HL-60 (cell line): ENCODE measurements at regions not wholly inside any gene's neighbourhood (a gene's known extent, or its start where the extent isn't known, plus 50 kb on each side); places are given as distances from the start of the nearest gene placed in this dataset.

ENCODE experiments used
- DNase-seq, 2 experiments: peaks; one replicate each; pipeline ENCODE4 v3.0.0-alpha.2; 2010 to 2020; ENCODE audit warnings: low read depth in 1 of 2, low spot score in 1 of 2
- H3K27ac ChIP-seq: fragments of 250-450 bp; sonication (Bioruptor Pico); replicated peaks from 2 replicates; pipeline ENCODE4 v1.5.1; 2020; ENCODE audit warnings: mild to moderate bottlenecking, moderate library complexity
- H3K27me3 ChIP-seq: fragments of 250-450 bp; sonication (Bioruptor Pico); 2 replicates; pipeline ENCODE4 v1.5.1; 2021; ENCODE audit warnings: mild to moderate bottlenecking, moderate library complexity; ENCODE audit not compliant: insufficient read depth, poor library complexity, severe bottlenecking
- H3K4me3 ChIP-seq: replicated peaks from 2 replicates; pipeline ENCODE4 v1.5.1; 2011; ENCODE audit warnings: mild to moderate bottlenecking, control low read depth, low read length; ENCODE audit not compliant: insufficient read depth
- GABPA ChIP-seq: IDR thresholded peaks from 2 replicates; pipeline ENCODE4 v1.6.1; 2012; ENCODE audit warnings: low read depth
- POLR2AphosphoS5 ChIP-seq: IDR thresholded peaks from 2 replicates; pipeline ENCODE4 v1.6.1; 2012; ENCODE audit warnings: low read depth
- SPI1 ChIP-seq: IDR thresholded peaks from 2 replicates; pipeline ENCODE4 v1.6.1; 2012; ENCODE audit warnings: low read depth, mild to moderate bottlenecking, borderline replicate concordance
- TF ChIP-seq, protein P1 (sequence below): IDR thresholded peaks from one replicate; pipeline ENCODE4 v1.5.1; 2011; ENCODE audit warnings: low read length, control low read depth, inconsistent platforms; ENCODE audit not compliant: insufficient read depth
- TF ChIP-seq, protein P2 (sequence below): IDR thresholded peaks from 2 replicates; pipeline ENCODE4 v1.6.1; 2012; ENCODE audit warnings: low read depth; ENCODE audit not compliant: insufficient replicate concordance

DNA sequence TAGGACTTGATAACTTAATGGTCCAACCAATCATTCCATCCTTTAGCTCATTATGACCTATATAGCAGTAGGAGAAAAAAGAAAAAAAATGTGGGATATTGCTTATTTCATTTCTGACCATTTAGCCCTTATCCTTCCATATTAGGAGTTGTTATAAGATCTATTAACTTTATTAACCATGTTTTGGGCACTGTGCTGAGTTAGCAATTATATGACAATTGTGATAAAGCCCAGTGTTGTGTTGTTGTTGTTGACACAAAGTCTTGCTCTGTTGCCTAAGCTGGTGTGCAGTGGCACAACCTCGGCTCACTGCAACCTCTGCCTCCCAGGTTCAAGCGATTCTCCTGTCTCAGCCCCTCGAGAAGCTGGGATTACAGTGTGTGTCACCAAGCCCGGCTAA is 569.7 kb upstream of the FOXG1 start:
- TF ChIP-seq, protein P1, sequence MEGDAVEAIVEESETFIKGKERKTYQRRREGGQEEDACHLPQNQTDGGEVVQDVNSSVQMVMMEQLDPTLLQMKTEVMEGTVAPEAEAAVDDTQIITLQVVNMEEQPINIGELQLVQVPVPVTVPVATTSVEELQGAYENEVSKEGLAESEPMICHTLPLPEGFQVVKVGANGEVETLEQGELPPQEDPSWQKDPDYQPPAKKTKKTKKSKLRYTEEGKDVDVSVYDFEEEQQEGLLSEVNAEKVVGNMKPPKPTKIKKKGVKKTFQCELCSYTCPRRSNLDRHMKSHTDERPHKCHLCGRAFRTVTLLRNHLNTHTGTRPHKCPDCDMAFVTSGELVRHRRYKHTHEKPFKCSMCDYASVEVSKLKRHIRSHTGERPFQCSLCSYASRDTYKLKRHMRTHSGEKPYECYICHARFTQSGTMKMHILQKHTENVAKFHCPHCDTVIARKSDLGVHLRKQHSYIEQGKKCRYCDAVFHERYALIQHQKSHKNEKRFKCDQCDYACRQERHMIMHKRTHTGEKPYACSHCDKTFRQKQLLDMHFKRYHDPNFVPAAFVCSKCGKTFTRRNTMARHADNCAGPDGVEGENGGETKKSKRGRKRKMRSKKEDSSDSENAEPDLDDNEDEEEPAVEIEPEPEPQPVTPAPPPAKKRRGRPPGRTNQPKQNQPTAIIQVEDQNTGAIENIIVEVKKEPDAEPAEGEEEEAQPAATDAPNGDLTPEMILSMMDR, result no peak

DNA sequence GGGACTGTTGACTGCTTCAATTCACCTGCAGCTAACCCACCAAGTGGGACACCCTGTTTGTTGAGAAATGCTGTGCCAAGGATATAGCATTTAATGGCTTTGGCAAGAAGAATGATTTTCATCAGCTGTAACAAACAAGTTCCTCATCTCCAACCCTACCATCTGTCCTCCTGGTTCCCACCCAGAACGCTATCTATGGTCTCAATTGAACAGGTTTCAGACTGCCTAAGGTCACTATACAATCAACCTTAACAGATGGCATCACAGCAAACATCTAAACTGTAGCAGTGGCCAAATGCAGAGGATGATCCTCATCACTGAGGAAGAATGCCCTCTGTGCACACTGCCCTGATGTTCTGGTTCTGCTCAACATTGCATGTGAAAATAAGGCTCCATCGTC is 546.2 kb upstream of the FOXG1 start:
- no peak overlapping the region for H3K27ac ChIP-seq
- TF ChIP-seq, protein P2, sequence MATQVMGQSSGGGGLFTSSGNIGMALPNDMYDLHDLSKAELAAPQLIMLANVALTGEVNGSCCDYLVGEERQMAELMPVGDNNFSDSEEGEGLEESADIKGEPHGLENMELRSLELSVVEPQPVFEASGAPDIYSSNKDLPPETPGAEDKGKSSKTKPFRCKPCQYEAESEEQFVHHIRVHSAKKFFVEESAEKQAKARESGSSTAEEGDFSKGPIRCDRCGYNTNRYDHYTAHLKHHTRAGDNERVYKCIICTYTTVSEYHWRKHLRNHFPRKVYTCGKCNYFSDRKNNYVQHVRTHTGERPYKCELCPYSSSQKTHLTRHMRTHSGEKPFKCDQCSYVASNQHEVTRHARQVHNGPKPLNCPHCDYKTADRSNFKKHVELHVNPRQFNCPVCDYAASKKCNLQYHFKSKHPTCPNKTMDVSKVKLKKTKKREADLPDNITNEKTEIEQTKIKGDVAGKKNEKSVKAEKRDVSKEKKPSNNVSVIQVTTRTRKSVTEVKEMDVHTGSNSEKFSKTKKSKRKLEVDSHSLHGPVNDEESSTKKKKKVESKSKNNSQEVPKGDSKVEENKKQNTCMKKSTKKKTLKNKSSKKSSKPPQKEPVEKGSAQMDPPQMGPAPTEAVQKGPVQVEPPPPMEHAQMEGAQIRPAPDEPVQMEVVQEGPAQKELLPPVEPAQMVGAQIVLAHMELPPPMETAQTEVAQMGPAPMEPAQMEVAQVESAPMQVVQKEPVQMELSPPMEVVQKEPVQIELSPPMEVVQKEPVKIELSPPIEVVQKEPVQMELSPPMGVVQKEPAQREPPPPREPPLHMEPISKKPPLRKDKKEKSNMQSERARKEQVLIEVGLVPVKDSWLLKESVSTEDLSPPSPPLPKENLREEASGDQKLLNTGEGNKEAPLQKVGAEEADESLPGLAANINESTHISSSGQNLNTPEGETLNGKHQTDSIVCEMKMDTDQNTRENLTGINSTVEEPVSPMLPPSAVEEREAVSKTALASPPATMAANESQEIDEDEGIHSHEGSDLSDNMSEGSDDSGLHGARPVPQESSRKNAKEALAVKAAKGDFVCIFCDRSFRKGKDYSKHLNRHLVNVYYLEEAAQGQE, result no peak
- TF ChIP-seq POLR2AphosphoS5, result no peak

More for the DNA sequence above, 569.7 kb upstream of the FOXG1 start:
- DNase-seq, result no peak
- Histone ChIP-seq H3K27ac (no peak overlapping the region), H3K4me3 (no peak overlapping the region), H3K27me3 (no peaks in the 10 kb centered on the region)

DNA sequence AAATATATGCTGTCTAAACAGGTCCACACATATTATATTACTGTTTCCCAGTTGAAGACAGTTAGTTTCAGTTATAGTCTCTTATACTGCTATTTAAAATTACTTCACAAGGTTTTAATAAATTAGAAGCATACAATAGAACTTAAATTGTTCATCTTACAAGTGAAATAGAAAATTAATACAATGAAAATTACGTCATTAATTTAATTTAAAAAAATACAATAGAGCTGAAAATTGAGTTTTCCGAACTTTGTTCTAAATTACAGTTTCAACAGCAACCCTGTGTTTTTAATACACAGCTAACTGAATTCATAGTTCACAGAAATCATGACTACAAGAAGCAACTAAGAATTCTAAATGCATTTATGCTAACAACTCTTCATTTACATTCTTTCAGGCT is 525.7 kb upstream of the FOXG1 start:
- Histone ChIP-seq H3K27ac (no peak overlapping the region), H3K27me3 (no peaks in the 10 kb centered on the region), H3K4me3 (no peak overlapping the region)
- no peak for DNase-seq
- TF ChIP-seq, protein P1, result no peak
- TF ChIP-seq, protein P2, result no peak
- TF ChIP-seq SPI1 (no peak), POLR2AphosphoS5 (no peak), GABPA (no peak)

More for the DNA sequence above, 546.2 kb upstream of the FOXG1 start:
- DNase-seq, result no peak
- Histone ChIP-seq H3K4me3 (no peak overlapping the region), H3K27me3 (no peaks in the 10 kb centered on the region)

DNA sequence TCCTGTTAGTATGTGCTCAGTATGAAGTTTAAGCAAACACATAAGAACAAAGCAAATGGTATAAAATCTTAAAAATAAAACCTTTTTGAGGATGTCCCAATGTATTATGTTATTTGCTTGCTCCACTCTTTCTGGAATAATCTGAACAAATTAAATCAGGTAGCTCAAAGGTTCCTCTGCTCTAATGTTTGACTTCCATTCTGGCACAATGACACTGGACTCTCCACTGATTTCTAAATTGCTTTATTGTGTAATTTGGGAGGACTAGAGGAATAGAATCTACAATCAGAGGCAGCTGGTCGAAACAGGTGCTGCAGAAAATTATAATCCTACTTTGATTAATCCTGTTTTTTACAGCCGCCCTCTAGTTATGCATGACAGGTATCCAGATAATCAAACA is 523.7 kb upstream of the FOXG1 start:
- DNase-seq, result no peak
- Histone ChIP-seq H3K27me3 (no peaks in the 10 kb centered on the region), H3K4me3 (no peak overlapping the region), H3K27ac (no peak overlapping the region)
- TF ChIP-seq, protein P2, result no peak
- no peak for TF ChIP-seq SPI1
- no peak for TF ChIP-seq GABPA
- no peak for TF ChIP-seq POLR2AphosphoS5
- TF ChIP-seq, protein P1, result no peak
